ENCODE measurements at regions not wholly inside any gene's neighbourhood (a gene's known extent, or its start where the extent isn't known, plus 50 kb on each side); places are given as distances from the start of the nearest gene placed in this dataset. TPM values are rescaled to one million over a fixed set of nuclear protein-coding genes. Genes with fewer than 3 reads are reported as not detected.

Small RNAs in the stretch of these regions (small RNA-seq; reads per million reads assigned to genes)
- gene AC091849.1 (not detected), gene MIR4277 (not detected)

All from frontal cortex (tissue), 1 donor.